ENCODE measurements at regions not wholly inside any gene's neighbourhood (a gene's known extent, or its start where the extent isn't known, plus 50 kb on each side); places are given as distances from the start of the nearest gene placed in this dataset.

DNA sequence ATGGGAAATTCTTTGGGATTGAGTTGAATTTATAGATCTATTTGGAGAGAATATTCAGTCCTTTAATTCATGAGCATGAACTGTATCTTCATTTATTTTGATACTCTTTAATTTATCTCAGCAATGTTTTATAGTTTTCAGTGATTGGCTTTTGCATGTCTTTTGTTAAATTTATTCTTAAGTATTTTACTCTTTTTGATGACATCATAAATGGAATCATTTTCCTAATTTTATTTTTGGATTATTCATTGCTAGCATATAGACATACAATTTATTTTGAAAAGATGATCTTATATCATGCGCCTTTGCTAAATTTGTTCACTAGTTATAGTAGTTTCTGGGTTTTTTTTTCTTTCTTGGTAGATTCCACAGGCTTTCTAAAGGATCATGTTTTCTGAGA is 149.2 kb upstream of the ASIC2 start:
- TF ChIP-seq FOXA2 (IDR thresholded peaks at IDR 0.05) (no peak), HNF4G (IDR thresholded peaks at IDR 0.05) (no peak), RXRA (IDR thresholded peaks at IDR 0.05) (no peak), JUND (IDR thresholded peaks at IDR 0.05) (no peak), FOXA1 (IDR thresholded peaks at IDR 0.05) (no peak), TAF1 (conservative IDR thresholded peaks at IDR 0.05) (no peak)
- TF ChIP-seq, protein P1, sequence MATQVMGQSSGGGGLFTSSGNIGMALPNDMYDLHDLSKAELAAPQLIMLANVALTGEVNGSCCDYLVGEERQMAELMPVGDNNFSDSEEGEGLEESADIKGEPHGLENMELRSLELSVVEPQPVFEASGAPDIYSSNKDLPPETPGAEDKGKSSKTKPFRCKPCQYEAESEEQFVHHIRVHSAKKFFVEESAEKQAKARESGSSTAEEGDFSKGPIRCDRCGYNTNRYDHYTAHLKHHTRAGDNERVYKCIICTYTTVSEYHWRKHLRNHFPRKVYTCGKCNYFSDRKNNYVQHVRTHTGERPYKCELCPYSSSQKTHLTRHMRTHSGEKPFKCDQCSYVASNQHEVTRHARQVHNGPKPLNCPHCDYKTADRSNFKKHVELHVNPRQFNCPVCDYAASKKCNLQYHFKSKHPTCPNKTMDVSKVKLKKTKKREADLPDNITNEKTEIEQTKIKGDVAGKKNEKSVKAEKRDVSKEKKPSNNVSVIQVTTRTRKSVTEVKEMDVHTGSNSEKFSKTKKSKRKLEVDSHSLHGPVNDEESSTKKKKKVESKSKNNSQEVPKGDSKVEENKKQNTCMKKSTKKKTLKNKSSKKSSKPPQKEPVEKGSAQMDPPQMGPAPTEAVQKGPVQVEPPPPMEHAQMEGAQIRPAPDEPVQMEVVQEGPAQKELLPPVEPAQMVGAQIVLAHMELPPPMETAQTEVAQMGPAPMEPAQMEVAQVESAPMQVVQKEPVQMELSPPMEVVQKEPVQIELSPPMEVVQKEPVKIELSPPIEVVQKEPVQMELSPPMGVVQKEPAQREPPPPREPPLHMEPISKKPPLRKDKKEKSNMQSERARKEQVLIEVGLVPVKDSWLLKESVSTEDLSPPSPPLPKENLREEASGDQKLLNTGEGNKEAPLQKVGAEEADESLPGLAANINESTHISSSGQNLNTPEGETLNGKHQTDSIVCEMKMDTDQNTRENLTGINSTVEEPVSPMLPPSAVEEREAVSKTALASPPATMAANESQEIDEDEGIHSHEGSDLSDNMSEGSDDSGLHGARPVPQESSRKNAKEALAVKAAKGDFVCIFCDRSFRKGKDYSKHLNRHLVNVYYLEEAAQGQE (IDR thresholded peaks at IDR 0.05), result no peak
- Histone ChIP-seq H3K27me3 (ENCODE audit: control insufficient read depth in 4 of 4, insufficient read depth in 4 of 4, low read length in 3 of 4) (no peaks in the 10 kb centered on the region), H3K27ac (ENCODE audit: low read depth in 1 of 2, low read length in 2 of 2) (no peak overlapping the region), H3K36me3 (ENCODE audit: control insufficient read depth in 4 of 4, insufficient read depth in 3 of 4, low read depth in 1 of 4, low read length in 3 of 4) (no peaks in the 10 kb centered on the region), H3K9me3 (ENCODE audit: control insufficient read depth in 4 of 4, low read length in 3 of 4) (peaks cover 0 to 8% (median 3%) of the 10 kb centered on the region in 4 donors), H3K9ac (ENCODE audit: low read depth in 1 of 2, low read length in 2 of 2) (no peak overlapping the region), H3K4me3 (ENCODE audit: low read depth in 1 of 3, low read length in 3 of 3) (no peak overlapping the region), H3K4me1 (ENCODE audit: control insufficient read depth in 4 of 4, insufficient read depth in 4 of 4, low read length in 3 of 4) (no peaks in the 10 kb centered on the region)
- DNase-seq (ENCODE audit: low spot score), result no peak
- 95% methylated on average over 1 of the region's 1 CpG for WGBS

DNA sequence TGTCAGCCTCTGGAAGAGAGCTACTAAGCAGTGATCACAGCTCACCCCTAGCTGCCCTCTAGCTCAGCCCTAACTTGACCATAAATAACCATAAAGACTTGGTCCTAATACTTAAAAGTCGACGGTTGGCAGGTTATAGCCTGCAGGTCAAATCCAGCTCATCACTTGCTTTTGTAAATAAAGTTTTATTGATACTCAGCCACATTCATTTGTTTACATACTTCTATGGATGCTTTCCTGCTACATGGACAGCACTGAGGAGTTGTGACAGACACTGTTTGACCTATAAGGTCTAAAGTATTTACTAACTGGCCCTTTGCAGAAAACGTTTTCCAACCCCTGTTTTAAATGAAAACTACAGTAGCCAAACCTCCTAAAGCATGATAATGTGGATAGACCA is 151.6 kb upstream of the ASIC2 start:
- H3K27ac ChIP-seq (ENCODE audit: low read depth in 1 of 2, low read length in 2 of 2), result no peak overlapping the region
- no peaks in the 10 kb centered on the region for H3K27me3 ChIP-seq (ENCODE audit: control insufficient read depth in 4 of 4, insufficient read depth in 4 of 4, low read length in 3 of 4)
- H3K36me3 ChIP-seq (ENCODE audit: control insufficient read depth in 4 of 4, insufficient read depth in 3 of 4, low read depth in 1 of 4, low read length in 3 of 4), result no peaks in the 10 kb centered on the region
- H3K9me3 ChIP-seq (ENCODE audit: control insufficient read depth in 4 of 4, low read length in 3 of 4), result peaks cover 0 to 8% (median 3%) of the 10 kb centered on the region in 4 donors
- H3K4me1 ChIP-seq (ENCODE audit: control insufficient read depth in 4 of 4, insufficient read depth in 4 of 4, low read length in 3 of 4), result no peaks in the 10 kb centered on the region
- WGBS, result 54% methylated on average over 3 of the region's 3 CpGs
- no peak overlapping the region for H3K9ac ChIP-seq (ENCODE audit: low read depth in 1 of 2, low read length in 2 of 2)
- no peak for DNase-seq (ENCODE audit: low spot score)
- TF ChIP-seq YY1 (IDR thresholded peaks at IDR 0.05) (no peak), NR2F2 (IDR thresholded peaks at IDR 0.05) (no peak), HNF4A (conservative IDR thresholded peaks at IDR 0.05) (no peak), RXRA (IDR thresholded peaks at IDR 0.05) (no peak), SP1 (IDR thresholded peaks at IDR 0.05) (no peak), EGR1 (IDR thresholded peaks at IDR 0.05; ENCODE audit: low read depth in 2 of 2) (no peak), TAF1 (conservative IDR thresholded peaks at IDR 0.05) (no peak), HNF4G (IDR thresholded peaks at IDR 0.05) (no peak), JUND (IDR thresholded peaks at IDR 0.05) (no peak), RAD21 (IDR thresholded peaks at IDR 0.05) (no peak), GABPA (IDR thresholded peaks at IDR 0.05 in 1 of 2, conservative IDR thresholded peaks at IDR 0.05 in 1 of 2) (no peak), FOXA2 (IDR thresholded peaks at IDR 0.05) (no peak)
- TF ChIP-seq, protein P2, sequence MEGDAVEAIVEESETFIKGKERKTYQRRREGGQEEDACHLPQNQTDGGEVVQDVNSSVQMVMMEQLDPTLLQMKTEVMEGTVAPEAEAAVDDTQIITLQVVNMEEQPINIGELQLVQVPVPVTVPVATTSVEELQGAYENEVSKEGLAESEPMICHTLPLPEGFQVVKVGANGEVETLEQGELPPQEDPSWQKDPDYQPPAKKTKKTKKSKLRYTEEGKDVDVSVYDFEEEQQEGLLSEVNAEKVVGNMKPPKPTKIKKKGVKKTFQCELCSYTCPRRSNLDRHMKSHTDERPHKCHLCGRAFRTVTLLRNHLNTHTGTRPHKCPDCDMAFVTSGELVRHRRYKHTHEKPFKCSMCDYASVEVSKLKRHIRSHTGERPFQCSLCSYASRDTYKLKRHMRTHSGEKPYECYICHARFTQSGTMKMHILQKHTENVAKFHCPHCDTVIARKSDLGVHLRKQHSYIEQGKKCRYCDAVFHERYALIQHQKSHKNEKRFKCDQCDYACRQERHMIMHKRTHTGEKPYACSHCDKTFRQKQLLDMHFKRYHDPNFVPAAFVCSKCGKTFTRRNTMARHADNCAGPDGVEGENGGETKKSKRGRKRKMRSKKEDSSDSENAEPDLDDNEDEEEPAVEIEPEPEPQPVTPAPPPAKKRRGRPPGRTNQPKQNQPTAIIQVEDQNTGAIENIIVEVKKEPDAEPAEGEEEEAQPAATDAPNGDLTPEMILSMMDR (IDR thresholded peaks at IDR 0.05; ENCODE audit: low read depth, low read length, missing input control), result no peak
- TF ChIP-seq, protein P3, sequence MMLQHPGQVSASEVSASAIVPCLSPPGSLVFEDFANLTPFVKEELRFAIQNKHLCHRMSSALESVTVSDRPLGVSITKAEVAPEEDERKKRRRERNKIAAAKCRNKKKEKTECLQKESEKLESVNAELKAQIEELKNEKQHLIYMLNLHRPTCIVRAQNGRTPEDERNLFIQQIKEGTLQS (IDR thresholded peaks at IDR 0.05), result no peak
- TF ChIP-seq, protein P4, sequence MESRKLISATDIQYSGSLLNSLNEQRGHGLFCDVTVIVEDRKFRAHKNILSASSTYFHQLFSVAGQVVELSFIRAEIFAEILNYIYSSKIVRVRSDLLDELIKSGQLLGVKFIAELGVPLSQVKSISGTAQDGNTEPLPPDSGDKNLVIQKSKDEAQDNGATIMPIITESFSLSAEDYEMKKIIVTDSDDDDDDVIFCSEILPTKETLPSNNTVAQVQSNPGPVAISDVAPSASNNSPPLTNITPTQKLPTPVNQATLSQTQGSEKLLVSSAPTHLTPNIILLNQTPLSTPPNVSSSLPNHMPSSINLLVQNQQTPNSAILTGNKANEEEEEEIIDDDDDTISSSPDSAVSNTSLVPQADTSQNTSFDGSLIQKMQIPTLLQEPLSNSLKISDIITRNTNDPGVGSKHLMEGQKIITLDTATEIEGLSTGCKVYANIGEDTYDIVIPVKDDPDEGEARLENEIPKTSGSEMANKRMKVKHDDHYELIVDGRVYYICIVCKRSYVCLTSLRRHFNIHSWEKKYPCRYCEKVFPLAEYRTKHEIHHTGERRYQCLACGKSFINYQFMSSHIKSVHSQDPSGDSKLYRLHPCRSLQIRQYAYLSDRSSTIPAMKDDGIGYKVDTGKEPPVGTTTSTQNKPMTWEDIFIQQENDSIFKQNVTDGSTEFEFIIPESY (IDR thresholded peaks at IDR 0.05), result no peak
- TF ChIP-seq, protein P1 (IDR thresholded peaks at IDR 0.05), result no peak
- TF ChIP-seq, protein P5, sequence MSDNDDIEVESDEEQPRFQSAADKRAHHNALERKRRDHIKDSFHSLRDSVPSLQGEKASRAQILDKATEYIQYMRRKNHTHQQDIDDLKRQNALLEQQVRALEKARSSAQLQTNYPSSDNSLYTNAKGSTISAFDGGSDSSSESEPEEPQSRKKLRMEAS (IDR thresholded peaks at IDR 0.05), result no peak
- no peak overlapping the region for H3K4me3 ChIP-seq (ENCODE audit: low read depth in 1 of 3, low read length in 3 of 3)

Measured in liver (tissue), 8 donors.